Choroid plexus epithelial cell (primary cell): ENCODE measurements at regions not wholly inside any gene's neighbourhood (a gene's known extent, or its start where the extent isn't known, plus 50 kb on each side); places are given as distances from the start of the nearest gene placed in this dataset.
"Not testable (repeated sequence)": the region's sequence is repeated elsewhere in the genome, so short reads cannot be mapped to it uniquely, and the experiment has no call there.

ENCODE experiments used
- DNase-seq: peaks from one replicate; pipeline ENCODE4 v3.0.0-alpha.2; 2010; ENCODE audit warnings: low read depth
- H3K4me3 ChIP-seq: 2 replicates; pipeline ENCODE4 v1.5.1; 2011; ENCODE audit warnings: low read depth, mild to moderate bottlenecking, control low read depth, low read length, moderate library complexity
- TF ChIP-seq, protein P1 (sequence below): conservative IDR thresholded peaks from 2 replicates; pipeline ENCODE4 v1.5.1; 2011; ENCODE audit warnings: low read depth, mild to moderate bottlenecking, control low read depth, inconsistent platforms, low read length, moderate library complexity

DNA sequence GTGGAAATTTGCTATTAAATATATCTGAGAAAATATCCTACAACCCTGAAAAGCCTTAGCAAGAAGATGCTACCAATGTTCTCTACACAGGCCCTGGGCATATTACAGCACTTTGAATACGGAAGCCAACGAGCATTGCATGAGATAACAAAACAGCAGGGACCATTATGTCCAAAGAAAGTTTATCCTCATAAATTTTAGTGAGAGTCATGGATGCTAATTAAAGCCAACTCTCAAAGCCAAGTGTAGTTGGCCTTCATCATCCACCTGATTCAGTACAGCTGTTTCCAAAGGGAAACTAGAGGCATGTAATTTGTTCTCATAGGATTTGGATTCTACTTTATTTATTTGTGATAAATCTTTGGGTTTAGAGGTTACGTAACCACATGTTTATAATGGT lies 564.8 kb downstream of the RFPL4B start:
- DNase-seq = peak; percentile 22
- no peak overlapping the region for H3K4me3 ChIP-seq
- TF ChIP-seq, protein P1, sequence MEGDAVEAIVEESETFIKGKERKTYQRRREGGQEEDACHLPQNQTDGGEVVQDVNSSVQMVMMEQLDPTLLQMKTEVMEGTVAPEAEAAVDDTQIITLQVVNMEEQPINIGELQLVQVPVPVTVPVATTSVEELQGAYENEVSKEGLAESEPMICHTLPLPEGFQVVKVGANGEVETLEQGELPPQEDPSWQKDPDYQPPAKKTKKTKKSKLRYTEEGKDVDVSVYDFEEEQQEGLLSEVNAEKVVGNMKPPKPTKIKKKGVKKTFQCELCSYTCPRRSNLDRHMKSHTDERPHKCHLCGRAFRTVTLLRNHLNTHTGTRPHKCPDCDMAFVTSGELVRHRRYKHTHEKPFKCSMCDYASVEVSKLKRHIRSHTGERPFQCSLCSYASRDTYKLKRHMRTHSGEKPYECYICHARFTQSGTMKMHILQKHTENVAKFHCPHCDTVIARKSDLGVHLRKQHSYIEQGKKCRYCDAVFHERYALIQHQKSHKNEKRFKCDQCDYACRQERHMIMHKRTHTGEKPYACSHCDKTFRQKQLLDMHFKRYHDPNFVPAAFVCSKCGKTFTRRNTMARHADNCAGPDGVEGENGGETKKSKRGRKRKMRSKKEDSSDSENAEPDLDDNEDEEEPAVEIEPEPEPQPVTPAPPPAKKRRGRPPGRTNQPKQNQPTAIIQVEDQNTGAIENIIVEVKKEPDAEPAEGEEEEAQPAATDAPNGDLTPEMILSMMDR = no peak

GRCh38 chr6:112912416-112913101 lies 565.4 kb downstream of the RFPL4B start:
- H3K4me3 ChIP-seq = no peak overlapping the region
- peak; percentile 84 for DNase-seq
- TF ChIP-seq, protein P1 = no peak

DNA sequence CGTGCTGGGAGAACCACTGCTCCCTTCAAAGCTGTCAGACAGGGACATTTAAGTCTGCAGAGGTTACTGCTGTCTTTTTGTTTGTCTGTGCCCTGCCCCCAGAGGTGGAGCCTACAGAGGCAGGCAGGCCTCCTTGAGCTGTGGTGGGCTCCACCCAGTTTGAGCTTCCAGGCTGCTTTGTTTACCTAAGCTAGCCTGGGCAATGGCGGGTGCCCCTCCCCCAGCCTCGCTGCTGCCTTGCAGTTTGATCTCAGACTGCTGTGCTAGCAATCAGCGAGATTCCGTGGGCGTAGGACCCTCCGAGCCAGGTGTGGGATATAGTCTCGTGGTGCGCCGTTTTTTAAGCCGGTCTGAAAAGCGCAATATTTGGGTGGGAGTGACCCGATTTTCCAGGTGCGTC lies 572.6 kb downstream of the RFPL4B start:
- not testable (repeated sequence) for DNase-seq, H3K4me3 ChIP-seq

GRCh38 chr6:112920994-112921393 lies 573.9 kb downstream of the RFPL4B start:
- DNase-seq = no peak
- TF ChIP-seq, protein P1 = no peak
- no peak overlapping the region for H3K4me3 ChIP-seq

- TF ChIP-seq, protein P1 = no peak
- H3K4me3 ChIP-seq = no peak overlapping the region
- no peak for DNase-seq
Measured at GRCh38 chr6:112923940-112924587, 576.9 kb downstream of the RFPL4B start.

DNA sequence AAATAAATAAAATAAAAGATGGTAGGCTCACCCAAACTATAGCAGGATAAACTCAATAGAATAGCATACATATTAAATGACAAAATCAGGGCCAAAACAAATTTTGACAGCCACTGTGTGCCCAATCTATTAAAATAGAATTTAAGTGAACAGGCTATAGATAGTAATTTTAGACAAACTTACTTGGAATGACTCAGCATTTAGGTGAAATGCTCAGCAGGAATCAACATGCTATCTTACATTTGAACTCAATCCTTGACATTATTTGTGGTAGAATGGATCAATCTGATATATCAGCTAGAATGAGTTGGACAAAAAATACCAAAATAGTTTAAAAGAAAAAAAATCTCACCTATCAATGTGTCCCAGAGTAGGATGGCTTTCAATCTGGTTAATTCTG lies 578.6 kb downstream of the RFPL4B start:
- no peak for DNase-seq
- TF ChIP-seq, protein P1 = no peak
- no peak overlapping the region for H3K4me3 ChIP-seq

DNA sequence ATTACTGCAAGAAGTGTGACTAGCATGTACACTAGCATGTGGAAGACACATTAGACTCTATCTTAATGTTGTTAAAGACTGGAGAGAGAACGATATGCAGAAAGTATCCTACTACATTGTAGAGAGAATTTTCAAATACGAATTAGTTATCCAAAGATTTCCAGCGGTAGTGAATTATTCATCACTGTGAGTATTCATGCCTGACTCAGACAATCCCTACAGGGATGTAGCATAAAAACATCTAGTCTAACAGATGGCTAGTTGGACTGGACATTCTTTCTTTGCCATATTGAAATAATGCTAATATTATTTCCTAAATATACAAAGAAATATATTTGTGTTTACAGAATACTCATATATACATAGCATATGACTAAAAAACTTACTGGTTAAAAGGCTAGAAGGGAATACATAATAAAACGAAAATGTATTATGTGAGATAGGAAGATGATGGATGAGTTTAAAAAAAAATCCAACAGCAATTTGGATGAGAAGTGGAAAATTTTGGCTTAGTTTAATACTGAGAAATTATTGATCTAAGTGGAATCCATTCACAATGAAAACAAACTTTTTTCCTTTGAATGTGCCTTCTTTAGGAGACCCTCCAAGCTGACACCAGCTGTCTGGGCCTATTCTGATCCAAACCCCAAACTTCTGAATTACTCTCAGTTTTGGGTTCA lies 580.7 kb downstream of the RFPL4B start:
- no peak for DNase-seq
- H3K4me3 ChIP-seq = no peak overlapping the region
- TF ChIP-seq, protein P1 = no peak
